ENCODE measurements at regions not wholly inside any gene's neighbourhood (a gene's known extent, or its start where the extent isn't known, plus 50 kb on each side); places are given as distances from the start of the nearest gene placed in this dataset.

- DNase-seq (ENCODE audit: low read depth): no peak
- TF ChIP-seq, protein P1, sequence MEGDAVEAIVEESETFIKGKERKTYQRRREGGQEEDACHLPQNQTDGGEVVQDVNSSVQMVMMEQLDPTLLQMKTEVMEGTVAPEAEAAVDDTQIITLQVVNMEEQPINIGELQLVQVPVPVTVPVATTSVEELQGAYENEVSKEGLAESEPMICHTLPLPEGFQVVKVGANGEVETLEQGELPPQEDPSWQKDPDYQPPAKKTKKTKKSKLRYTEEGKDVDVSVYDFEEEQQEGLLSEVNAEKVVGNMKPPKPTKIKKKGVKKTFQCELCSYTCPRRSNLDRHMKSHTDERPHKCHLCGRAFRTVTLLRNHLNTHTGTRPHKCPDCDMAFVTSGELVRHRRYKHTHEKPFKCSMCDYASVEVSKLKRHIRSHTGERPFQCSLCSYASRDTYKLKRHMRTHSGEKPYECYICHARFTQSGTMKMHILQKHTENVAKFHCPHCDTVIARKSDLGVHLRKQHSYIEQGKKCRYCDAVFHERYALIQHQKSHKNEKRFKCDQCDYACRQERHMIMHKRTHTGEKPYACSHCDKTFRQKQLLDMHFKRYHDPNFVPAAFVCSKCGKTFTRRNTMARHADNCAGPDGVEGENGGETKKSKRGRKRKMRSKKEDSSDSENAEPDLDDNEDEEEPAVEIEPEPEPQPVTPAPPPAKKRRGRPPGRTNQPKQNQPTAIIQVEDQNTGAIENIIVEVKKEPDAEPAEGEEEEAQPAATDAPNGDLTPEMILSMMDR (conservative IDR thresholded peaks at IDR 0.05; ENCODE audit: control insufficient read depth, insufficient read depth, low read depth, low read length): no peak
Observed at GRCh38 chr3:117941015-117941414, 1093.6 kb downstream of the IGSF11 start.

GRCh38 chr3:117941756-117942155, 1092.9 kb downstream of the IGSF11 start:
- DNase-seq (ENCODE audit: low read depth): no peak
- no peak overlapping the region for H3K4me3 ChIP-seq (ENCODE audit: control insufficient read depth, low read depth, low read length)
- TF ChIP-seq, protein P1 (conservative IDR thresholded peaks at IDR 0.05; ENCODE audit: control insufficient read depth, insufficient read depth, low read depth, low read length): no peak

More at GRCh38 chr3:117941015-117941414, 1093.6 kb downstream of the IGSF11 start:
- no peak overlapping the region for H3K4me3 ChIP-seq (ENCODE audit: control insufficient read depth, low read depth, low read length)

DNA sequence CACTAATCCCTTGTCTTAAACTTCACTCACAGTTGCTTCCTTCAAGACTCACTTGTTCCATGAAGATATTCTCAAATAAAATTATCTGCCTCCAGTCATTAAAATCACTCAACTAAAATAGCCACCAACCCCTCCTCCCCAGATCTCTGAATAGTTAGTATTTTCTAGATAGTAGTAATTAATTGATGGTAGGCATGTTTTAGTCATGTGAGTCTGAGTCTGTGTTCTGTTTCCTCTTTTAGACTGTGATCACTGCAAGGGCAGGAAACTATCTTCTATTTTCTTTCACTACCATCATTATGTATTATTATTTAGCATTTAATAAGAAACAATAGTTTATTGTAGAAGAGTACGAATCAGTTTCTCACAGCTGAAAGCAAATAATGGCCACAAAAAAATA, 1080.5 kb downstream of the IGSF11 start:
- no peak for DNase-seq (ENCODE audit: low read depth)
- no peak overlapping the region for H3K4me3 ChIP-seq (ENCODE audit: control insufficient read depth, low read depth, low read length)
- TF ChIP-seq, protein P1 (conservative IDR thresholded peaks at IDR 0.05; ENCODE audit: control insufficient read depth, insufficient read depth, low read depth, low read length): no peak

DNA sequence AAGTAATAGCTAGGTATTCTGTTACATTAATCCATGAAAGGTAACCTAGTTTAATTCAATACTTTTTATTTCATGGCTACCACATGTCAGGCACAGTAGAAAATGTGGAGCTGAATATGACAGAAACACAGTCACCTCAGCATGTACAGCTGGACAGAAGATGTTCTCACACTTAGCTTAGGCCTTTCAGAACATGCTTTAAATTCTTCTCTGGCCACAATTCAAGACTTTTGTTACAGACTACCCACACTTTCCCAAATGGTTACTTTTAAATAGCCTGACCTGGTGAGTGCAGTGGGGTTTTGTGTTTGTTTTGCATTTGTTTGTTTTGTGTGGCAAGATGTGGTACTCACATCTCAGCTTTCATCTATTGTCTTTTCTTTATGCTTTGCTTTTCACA, 1079.5 kb downstream of the IGSF11 start:
- DNase-seq (ENCODE audit: low read depth): no peak
- TF ChIP-seq, protein P1 (conservative IDR thresholded peaks at IDR 0.05; ENCODE audit: control insufficient read depth, insufficient read depth, low read depth, low read length): no peak

GRCh38 chr3:117958027-117958426, 1076.6 kb downstream of the IGSF11 start:
- no peak for DNase-seq (ENCODE audit: low read depth)
- TF ChIP-seq, protein P1 (conservative IDR thresholded peaks at IDR 0.05; ENCODE audit: control insufficient read depth, insufficient read depth, low read depth, low read length): no peak

More for the DNA sequence above, 1079.5 kb downstream of the IGSF11 start:
- no peak overlapping the region for H3K4me3 ChIP-seq (ENCODE audit: control insufficient read depth, low read depth, low read length)

GRCh38 chr3:117962750-117963149, 1071.9 kb downstream of the IGSF11 start:
- TF ChIP-seq, protein P1 (conservative IDR thresholded peaks at IDR 0.05; ENCODE audit: control insufficient read depth, insufficient read depth, low read depth, low read length): no peak
- no peak overlapping the region for H3K4me3 ChIP-seq (ENCODE audit: control insufficient read depth, low read depth, low read length)
- peak; percentile 39 for DNase-seq (ENCODE audit: low read depth)

More at GRCh38 chr3:117958027-117958426, 1076.6 kb downstream of the IGSF11 start:
- no peak overlapping the region for H3K4me3 ChIP-seq (ENCODE audit: control insufficient read depth, low read depth, low read length)

- TF ChIP-seq, protein P1 (conservative IDR thresholded peaks at IDR 0.05; ENCODE audit: control insufficient read depth, insufficient read depth, low read depth, low read length): no peak
- no peak for DNase-seq (ENCODE audit: low read depth)
- H3K4me3 ChIP-seq (ENCODE audit: control insufficient read depth, low read depth, low read length): no peak overlapping the region
Observed at GRCh38 chr3:117963858-117964257, 1070.8 kb downstream of the IGSF11 start.

Measured in fibroblast of mammary gland (primary cell).